Adrenal gland (tissue), 9 donors: ENCODE measurements at regions not wholly inside any gene's neighbourhood (a gene's known extent, or its start where the extent isn't known, plus 50 kb on each side); places are given as distances from the start of the nearest gene placed in this dataset.
A peak's percentile ranks its signal among the peaks of the same experiment; 100 is the strongest.

Experiments
- DNase-seq, 7 donors: peaks; one replicate each; pipeline ENCODE4 v3.0.0-alpha.2; 2019 to 2020
- H3K27ac ChIP-seq, 5 donors: fragments of 200-600 bp; sonication (generic) in 4 of 5; 1 replicate in 3 of 5; 2 replicates in 2 of 5; pipeline versions ENCODE4 v1.5.1 to v1.8.0; 2016 to 2020; ENCODE audit warnings: mild to moderate bottlenecking in 1 of 5
- H3K27me3 ChIP-seq: fragments of 200-600 bp; 2 replicates; pipeline ENCODE4 v1.8.0; 2021
- H3K36me3 ChIP-seq, 2 donors: fragments of 200-600 bp; replicated peaks in 1 of 2; 1 replicate in 1 of 2; 2 replicates in 1 of 2; pipeline versions ENCODE4 v1.5.1 to v1.8.0; 2018 to 2022
- H3K4me1 ChIP-seq, 2 donors: fragments of 200-600 bp; replicated peaks in 1 of 2; 1 replicate in 1 of 2; 2 replicates in 1 of 2; pipeline versions ENCODE4 v1.5.1 to v1.8.0; 2018 to 2021
- H3K4me3 ChIP-seq, 4 donors: fragments of 200-600 bp; sonication (generic) in 3 of 4; one replicate each; pipeline ENCODE4 v1.5.1; 2016 to 2018
- H3K9me3 ChIP-seq, 3 donors: fragments of 200-600 bp; sonication (generic) in 1 of 3; replicated peaks in 1 of 3; 1 replicate in 2 of 3; 2 replicates in 1 of 3; pipeline versions ENCODE4 v1.5.1 to v1.8.0; 2016 to 2021
- POLR2A ChIP-seq, 2 donors: fragments of 450-650 bp; IDR thresholded peaks; one replicate each; pipeline ENCODE4 v1.6.1; 2017; ENCODE audit warnings: antibody characterized with exemption in 2 of 2, mild to moderate bottlenecking in 2 of 2, moderate library complexity in 1 of 2
- WGBS, 4 donors: extraction: QIAGEN DNeasy Blood & Tissue Kit in 2 of 4; methylation state at CpG; one replicate each; pipeline versions ENCODE4 v1.1.5 to v1.1.7; 2013 to 2017; 5-methylcytosine and 5-hydroxymethylcytosine counted together
- intact Hi-C, 2 donors: fragments of 100-400 bp; cut with DNase I; formaldehyde crosslinking; loops; one replicate each; pipeline versions ENCODE4 v1.14.1 to v1.15.0; 2022 to 2023
- TF ChIP-seq, protein P1 (sequence below), 6 experiments: fragments of 450-650 bp in 4 of 6; fragments of 200-600 bp in 2 of 6; sonication (generic) in 1 of 6; IDR thresholded peaks; 1 replicate in 5 of 6; 2 replicates in 1 of 6; pipeline versions ENCODE4 v1.5.1 to v1.8.0; 2016 to 2021; ENCODE audit warnings: antibody characterized with exemption in 6 of 6, mild to moderate bottlenecking in 2 of 6, moderate library complexity in 1 of 6
- donor health status: healthy with polysubstance abuse.
- donor health status: Bipolar disorder and iron deficiency.
- donor health status: DM: yes; HTN: yes; CAD: no.
- donor health status: DM: no; HTN: no; CAD: no.
- donor health status: DM: no; HTN: no; CAD: no.

DNA sequence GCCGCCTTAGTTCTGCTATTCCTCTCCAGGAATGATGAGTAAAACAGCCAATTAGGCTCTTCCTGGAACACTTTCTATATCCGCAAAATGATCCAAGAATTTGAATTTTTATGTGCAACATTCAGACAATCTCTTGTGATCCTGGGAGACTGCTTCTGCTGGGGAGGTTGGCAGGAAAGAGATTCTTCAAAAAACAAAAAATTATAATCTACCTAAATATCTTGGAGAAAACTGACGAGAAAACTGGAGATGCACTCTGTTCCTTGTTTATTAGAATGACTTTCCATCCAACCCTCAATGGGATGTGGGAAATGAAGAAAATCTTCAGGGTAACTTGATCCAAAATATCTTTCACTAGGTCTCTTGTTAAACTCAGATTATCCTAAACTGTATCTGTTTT is 346.3 kb upstream of the UBE2E2 start:
- no peaks in the 10 kb centered on the region for H3K27me3 ChIP-seq
- TF ChIP-seq, protein P1, sequence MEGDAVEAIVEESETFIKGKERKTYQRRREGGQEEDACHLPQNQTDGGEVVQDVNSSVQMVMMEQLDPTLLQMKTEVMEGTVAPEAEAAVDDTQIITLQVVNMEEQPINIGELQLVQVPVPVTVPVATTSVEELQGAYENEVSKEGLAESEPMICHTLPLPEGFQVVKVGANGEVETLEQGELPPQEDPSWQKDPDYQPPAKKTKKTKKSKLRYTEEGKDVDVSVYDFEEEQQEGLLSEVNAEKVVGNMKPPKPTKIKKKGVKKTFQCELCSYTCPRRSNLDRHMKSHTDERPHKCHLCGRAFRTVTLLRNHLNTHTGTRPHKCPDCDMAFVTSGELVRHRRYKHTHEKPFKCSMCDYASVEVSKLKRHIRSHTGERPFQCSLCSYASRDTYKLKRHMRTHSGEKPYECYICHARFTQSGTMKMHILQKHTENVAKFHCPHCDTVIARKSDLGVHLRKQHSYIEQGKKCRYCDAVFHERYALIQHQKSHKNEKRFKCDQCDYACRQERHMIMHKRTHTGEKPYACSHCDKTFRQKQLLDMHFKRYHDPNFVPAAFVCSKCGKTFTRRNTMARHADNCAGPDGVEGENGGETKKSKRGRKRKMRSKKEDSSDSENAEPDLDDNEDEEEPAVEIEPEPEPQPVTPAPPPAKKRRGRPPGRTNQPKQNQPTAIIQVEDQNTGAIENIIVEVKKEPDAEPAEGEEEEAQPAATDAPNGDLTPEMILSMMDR (IDR thresholded peaks at IDR 0.05), result no peak
- no peak for TF ChIP-seq POLR2A (IDR thresholded peaks at IDR 0.05)
- WGBS, 4 donors, result 66 to 82% (median 72%) methylated on average over 3 of the region's 3 CpGs
- DNase-seq, result no peak
- no peak overlapping the region for H3K4me3 ChIP-seq
- H3K27ac ChIP-seq, result no peak overlapping the region
- H3K9me3 ChIP-seq, result no peaks in the 10 kb centered on the region
- H3K36me3 ChIP-seq, result no peaks in the 10 kb centered on the region
- peaks cover 0 to 12% of the 10 kb centered on the region in 2 donors for H3K4me1 ChIP-seq
- intact Hi-C loops, result no loop called here

DNA sequence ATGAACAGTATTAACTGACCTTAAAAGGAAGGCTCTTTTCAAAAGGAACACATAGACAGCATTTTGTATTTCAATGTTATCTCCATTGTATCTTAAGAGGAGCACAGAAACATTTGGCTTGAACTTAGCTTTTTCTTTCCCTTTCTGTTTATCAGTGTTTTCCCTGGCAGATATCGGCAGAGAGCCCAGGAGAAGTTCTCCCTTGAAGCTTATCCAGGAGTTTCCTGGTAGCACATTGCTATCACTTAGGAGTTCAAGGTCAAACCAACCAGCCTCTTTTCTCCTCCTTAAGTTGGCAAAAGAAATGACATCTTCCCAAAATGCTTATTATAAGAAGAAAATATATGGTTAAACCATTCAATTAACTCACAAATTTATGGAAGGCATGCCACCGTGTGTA is 344.6 kb upstream of the UBE2E2 start:
- no peak overlapping the region for H3K27ac ChIP-seq
- intact Hi-C loops, result no loop called here

DNA sequence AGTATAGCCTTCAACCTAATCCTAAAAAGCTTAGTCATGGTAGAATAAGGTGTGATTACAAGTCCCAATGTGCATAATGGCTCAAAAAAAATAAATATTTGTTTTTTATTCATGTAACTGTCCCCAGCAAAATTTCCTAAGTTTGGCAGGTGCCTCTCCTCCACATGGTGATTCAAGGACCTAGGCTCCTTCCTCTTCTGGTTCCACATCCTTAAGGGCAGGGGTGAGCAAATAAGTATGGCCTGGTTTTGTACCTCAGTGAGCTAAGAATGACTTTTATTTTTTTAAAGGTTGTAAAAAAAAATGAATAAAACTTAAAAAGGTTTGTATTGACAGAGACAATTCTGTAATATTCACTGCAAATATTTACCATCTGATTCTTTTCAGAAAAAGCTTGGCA is 343.5 kb upstream of the UBE2E2 start:
- no peak overlapping the region for H3K4me3 ChIP-seq
- DNase-seq, result no peak
- no peaks in the 10 kb centered on the region for H3K36me3 ChIP-seq
- no peak overlapping the region for H3K27ac ChIP-seq
- no peaks in the 10 kb centered on the region for H3K9me3 ChIP-seq
- H3K4me1 ChIP-seq, result peaks cover 0 to 12% of the 10 kb centered on the region in 2 donors
- no peak for TF ChIP-seq POLR2A (IDR thresholded peaks at IDR 0.05)
- TF ChIP-seq, protein P1 (IDR thresholded peaks at IDR 0.05), result no peak
- intact Hi-C loops, result no loop called here
- no peaks in the 10 kb centered on the region for H3K27me3 ChIP-seq

More for the DNA sequence above, 344.6 kb upstream of the UBE2E2 start:
- H3K4me1 ChIP-seq, result peaks cover 0 to 12% of the 10 kb centered on the region in 2 donors
- H3K36me3 ChIP-seq, result no peaks in the 10 kb centered on the region
- TF ChIP-seq POLR2A (IDR thresholded peaks at IDR 0.05), result no peak
- TF ChIP-seq, protein P1 (IDR thresholded peaks at IDR 0.05), result no peak
- 26 to 49% (median 31%) methylated on average over 2 of the region's 2 CpGs for WGBS, 4 donors
- no peaks in the 10 kb centered on the region for H3K9me3 ChIP-seq
- H3K4me3 ChIP-seq, result no peak overlapping the region
- peak; percentile 22 to 73 (median 51) for DNase-seq
- no peaks in the 10 kb centered on the region for H3K27me3 ChIP-seq

DNA sequence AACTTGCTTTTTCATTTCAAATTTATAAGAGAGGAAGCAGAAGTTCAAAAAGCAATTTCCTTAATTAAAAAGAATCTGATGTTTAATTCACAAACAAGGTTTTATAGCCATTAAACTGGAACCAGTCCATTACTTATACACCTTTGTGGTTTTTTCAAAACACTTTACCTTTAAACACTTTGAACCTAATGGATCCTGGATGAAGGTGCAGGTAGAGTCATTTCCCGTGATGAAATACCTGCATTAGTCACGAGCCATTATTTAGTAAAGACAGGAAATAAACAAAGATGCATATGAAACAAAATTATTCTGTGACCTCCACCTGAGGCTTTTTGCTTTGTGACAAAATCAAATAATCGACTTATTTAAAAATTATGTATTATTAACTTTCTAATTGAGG is 341.7 kb upstream of the UBE2E2 start:
- Histone ChIP-seq H3K27ac (no peak overlapping the region), H3K9me3 (no peaks in the 10 kb centered on the region), H3K4me1 (peaks cover 0 to 12% of the 10 kb centered on the region in 2 donors), H3K27me3 (no peaks in the 10 kb centered on the region), H3K36me3 (no peaks in the 10 kb centered on the region), H3K4me3 (no peak overlapping the region)
- WGBS, 4 donors, result 87 to 91% (median 91%) methylated on average over 3 of the region's 3 CpGs
- intact Hi-C loops, result no loop called here
- DNase-seq, result no peak
- TF ChIP-seq, protein P1 (IDR thresholded peaks at IDR 0.05), result no peak
- TF ChIP-seq POLR2A (IDR thresholded peaks at IDR 0.05), result no peak
